ENCODE measurements at regions not wholly inside any gene's neighbourhood (a gene's known extent, or its start where the extent isn't known, plus 50 kb on each side); places are given as distances from the start of the nearest gene placed in this dataset.

DNA sequence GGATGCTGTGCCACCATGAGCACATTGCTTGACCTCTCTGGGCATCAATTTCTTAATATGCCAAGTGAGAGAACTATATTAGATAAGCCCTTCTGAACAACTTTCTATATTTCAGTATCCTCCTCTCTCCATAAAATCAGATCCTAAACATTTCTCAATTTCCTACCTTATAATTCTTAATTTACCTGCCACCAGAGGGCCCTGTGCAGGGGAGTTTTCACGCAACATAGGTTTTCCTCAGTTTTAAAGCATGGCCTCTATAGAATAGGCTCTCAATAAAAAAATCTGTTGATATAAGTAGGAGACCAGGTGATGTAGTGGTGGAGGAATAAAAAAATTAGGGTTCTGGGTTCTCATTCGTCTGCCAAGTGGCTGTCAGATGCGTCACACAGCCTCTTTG is 83.7 kb upstream of the DBX1 start:
- no peak for DNase-seq
- Mint-ChIP-seq H3K9me3 (no peaks in the 10 kb centered on the region), H3K36me3 (ENCODE audit: low read depth) (no peaks in the 10 kb centered on the region), H3K4me1 (no peaks in the 10 kb centered on the region), H3K27me3 (peaks cover 21% of the 10 kb centered on the region), H3K4me3 (no peak overlapping the region), H3K27ac (no peak overlapping the region)
- ChIA-PET POLR2A (interaction anchor here (0.7 kb wide), 1 partner anchor 261 kb away, joined by 3 read pairs; no protein-coding TSS in a partner anchor), CTCF (interaction anchor here (1.0 kb wide), 1 partner anchor 9 kb away, joined by 3 read pairs; no protein-coding TSS in a partner anchor)

DNA sequence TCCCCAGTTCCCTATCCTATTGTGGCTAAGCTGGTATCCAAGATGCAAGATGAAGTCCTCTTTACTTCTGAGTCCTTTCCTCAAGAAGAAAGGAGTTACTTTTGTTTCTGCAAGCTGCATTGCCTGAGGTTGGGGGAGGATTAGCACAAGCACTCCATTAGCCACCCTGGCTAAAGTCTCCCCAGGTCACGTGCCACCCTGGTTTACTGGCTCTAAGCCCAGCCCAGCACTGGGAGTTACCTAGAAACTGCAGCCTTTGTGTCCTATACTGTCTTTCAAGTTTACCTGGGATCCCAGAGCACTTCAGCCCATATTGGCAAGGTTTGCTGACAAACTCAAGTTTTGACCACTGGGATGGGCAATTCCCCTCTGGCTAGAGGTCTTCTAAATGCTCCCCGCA is 78.4 kb upstream of the DBX1 start:
- no peak overlapping the region for H3K4me3 Mint-ChIP-seq
- POLR2A ChIA-PET: no interaction called here

DNA sequence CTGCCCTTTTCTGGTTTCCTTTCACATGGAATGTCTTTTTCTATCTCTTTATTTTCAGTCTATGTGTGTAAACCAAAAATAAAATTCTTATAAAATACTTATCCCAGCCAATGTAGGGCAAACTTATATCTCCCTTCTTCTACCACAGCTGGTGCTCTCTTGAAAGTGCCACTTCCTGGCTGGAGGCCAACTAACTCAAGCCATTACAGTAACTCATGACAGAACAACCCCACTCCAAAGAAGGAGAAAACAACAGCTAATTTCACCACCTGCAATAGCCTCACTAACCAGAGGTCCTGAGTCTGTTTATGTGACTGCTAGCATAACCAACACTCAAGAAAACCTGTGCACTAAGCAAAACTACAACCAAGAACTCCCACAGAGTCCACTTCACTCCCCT is 74.9 kb upstream of the DBX1 start:
- CTCF ChIA-PET: interaction anchor here (1.7 kb wide), 1 partner anchor 9 kb away, joined by 3 read pairs; no protein-coding TSS in a partner anchor
- Mint-ChIP-seq H3K9me3 (peaks cover 2% of the 10 kb centered on the region), H3K36me3 (ENCODE audit: low read depth) (no peaks in the 10 kb centered on the region), H3K4me1 (no peaks in the 10 kb centered on the region), H3K4me3 (no peak overlapping the region), H3K27ac (no peak overlapping the region), H3K27me3 (no peaks in the 10 kb centered on the region)
- no peak for DNase-seq
- POLR2A ChIA-PET: no interaction called here

More for the DNA sequence above, 78.4 kb upstream of the DBX1 start:
- no peaks in the 10 kb centered on the region for H3K36me3 Mint-ChIP-seq (ENCODE audit: low read depth)
- DNase-seq: no peak
- no peak overlapping the region for H3K27ac Mint-ChIP-seq
- no peaks in the 10 kb centered on the region for H3K9me3 Mint-ChIP-seq
- CTCF ChIA-PET: no interaction called here
- H3K4me1 Mint-ChIP-seq: no peaks in the 10 kb centered on the region
- H3K27me3 Mint-ChIP-seq: peaks cover 7% of the 10 kb centered on the region

DNA sequence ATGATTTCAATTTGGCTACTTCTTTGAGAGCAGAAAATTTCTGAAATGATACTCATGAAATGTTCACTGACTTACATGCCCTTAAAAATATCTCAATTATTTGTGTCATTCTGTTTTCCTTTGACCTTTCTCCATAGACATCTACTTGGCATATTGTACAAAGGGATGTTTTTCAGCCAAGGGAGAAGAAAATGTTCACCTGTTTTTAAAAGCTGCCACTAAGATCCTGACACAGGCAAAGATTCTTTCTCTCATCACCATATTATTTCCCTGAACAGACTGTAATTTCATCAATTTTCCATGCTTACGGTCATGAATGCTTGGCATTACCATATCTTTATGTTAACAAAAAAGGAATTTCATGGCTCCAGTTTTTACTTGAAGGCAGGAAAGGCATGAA is 67.4 kb upstream of the DBX1 start:
- H3K36me3 Mint-ChIP-seq (ENCODE audit: low read depth): no peaks in the 10 kb centered on the region
- ChIA-PET POLR2A (no interaction called here), CTCF (no interaction called here)
- no peak for DNase-seq
- no peaks in the 10 kb centered on the region for H3K4me1 Mint-ChIP-seq
- H3K27ac Mint-ChIP-seq: no peak overlapping the region
- no peak overlapping the region for H3K4me3 Mint-ChIP-seq
- peaks cover 4% of the 10 kb centered on the region for H3K27me3 Mint-ChIP-seq
- peaks cover 2% of the 10 kb centered on the region for H3K9me3 Mint-ChIP-seq

DNA sequence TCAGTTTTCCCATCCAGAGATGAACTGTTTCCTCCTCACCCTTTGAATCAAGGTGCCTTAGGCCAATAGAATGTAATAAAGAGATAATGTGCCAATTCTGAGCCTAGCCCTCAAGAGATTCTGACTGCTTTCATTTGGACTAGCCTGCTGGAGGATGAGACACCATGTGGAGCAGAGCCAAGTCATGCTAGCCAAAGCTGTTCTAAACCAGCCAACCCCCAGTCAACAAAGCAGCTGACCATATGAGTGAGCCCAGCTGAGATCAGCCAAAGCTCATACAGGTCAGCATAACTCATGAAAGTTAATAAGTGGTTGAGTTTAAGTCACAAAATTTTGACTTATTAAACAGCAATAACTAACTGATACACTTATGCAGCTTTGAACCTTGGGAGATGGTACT is 66.7 kb upstream of the DBX1 start:
- Mint-ChIP-seq H3K27me3 (peaks cover 4% of the 10 kb centered on the region), H3K4me1 (no peaks in the 10 kb centered on the region), H3K9me3 (peaks cover 2% of the 10 kb centered on the region), H3K36me3 (ENCODE audit: low read depth) (no peaks in the 10 kb centered on the region), H3K4me3 (no peak overlapping the region), H3K27ac (no peak overlapping the region)
- ChIA-PET POLR2A (no interaction called here), CTCF (no interaction called here)
- DNase-seq: no peak

DNA sequence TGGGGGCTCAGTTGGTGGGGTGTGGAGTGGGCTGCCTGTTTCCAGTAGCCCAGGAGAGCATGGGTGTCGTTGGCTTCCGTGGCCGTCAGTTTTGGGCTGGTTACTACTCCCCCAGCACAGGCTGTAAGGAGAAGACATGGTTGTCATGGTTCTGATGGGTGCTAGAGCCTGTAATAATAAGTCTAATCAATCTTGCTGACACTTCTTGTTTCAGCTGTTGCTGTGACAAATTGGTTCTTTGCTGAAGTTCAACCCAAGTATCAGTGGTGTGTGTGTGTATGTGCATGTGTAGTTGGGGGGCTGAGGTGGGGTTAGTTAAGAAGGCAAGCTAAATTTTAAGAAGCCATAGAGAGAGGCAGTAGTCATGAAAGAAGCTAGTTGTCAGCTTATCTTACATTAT is 61.3 kb upstream of the DBX1 start:
- no peak overlapping the region for H3K4me3 Mint-ChIP-seq
- no peaks in the 10 kb centered on the region for H3K4me1 Mint-ChIP-seq
- POLR2A ChIA-PET: no interaction called here
- peaks cover 6% of the 10 kb centered on the region for H3K27me3 Mint-ChIP-seq
- no peaks in the 10 kb centered on the region for H3K9me3 Mint-ChIP-seq
- H3K36me3 Mint-ChIP-seq (ENCODE audit: low read depth): no peaks in the 10 kb centered on the region
- DNase-seq: no peak
- CTCF ChIA-PET: no interaction called here
- H3K27ac Mint-ChIP-seq: no peak overlapping the region

DNA sequence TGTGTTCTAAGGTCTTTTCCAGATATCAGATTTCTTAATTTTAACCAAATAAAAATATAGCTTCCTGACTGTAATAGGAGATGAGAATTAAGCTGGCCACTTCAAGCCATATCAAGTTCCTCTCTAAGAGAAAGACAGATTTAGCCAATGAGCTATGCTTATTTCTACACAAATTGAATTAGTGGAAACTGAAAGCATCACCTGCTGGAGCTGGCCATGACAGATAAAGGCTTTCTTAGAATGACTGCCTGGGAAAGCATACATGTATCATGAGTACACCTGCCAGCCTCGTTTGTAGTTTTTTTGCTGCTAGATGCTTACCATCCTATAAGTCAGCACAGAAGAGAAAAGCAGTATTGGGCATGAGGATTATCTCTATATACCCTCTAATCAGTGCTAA is 53.5 kb upstream of the DBX1 start:
- CTCF ChIA-PET: no interaction called here
- POLR2A ChIA-PET: no interaction called here
- Mint-ChIP-seq H3K27me3 (peaks cover 19% of the 10 kb centered on the region), H3K4me1 (no peaks in the 10 kb centered on the region), H3K27ac (no peak overlapping the region), H3K9me3 (no peaks in the 10 kb centered on the region), H3K36me3 (ENCODE audit: low read depth) (no peaks in the 10 kb centered on the region), H3K4me3 (no peak overlapping the region)
- no peak for DNase-seq

DNA sequence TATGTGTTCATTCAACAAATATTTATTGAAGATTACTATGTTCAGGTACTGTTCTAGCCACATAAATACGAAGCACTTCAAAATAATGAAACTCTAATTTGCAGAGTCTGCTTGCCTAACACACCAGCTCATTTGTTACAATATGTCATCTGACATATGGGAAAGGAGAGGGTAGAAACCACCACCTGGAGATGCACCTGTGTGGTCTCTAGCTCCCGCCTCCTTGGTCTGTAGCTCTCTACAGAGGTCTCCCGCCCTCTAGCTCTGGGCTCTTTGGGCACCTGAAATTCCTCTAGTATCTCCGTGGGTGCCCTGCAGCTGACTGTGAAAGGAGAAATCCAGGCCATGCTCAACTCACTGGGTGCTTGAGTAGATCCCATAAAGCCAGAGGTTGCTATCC is 51.4 kb upstream of the DBX1 start:
- no peak overlapping the region for H3K27ac Mint-ChIP-seq

More for the DNA sequence above, 51.4 kb upstream of the DBX1 start:
- no peaks in the 10 kb centered on the region for H3K4me1 Mint-ChIP-seq
- no peak overlapping the region for H3K4me3 Mint-ChIP-seq
- no peak for DNase-seq
- H3K36me3 Mint-ChIP-seq (ENCODE audit: low read depth): peaks cover 4% of the 10 kb centered on the region
- H3K9me3 Mint-ChIP-seq: no peaks in the 10 kb centered on the region
- ChIA-PET CTCF (no interaction called here), POLR2A (no interaction called here)
- H3K27me3 Mint-ChIP-seq: peaks cover 38% of the 10 kb centered on the region
